Mesodermal cell (in vitro differentiated cells): ENCODE measurements at regions not wholly inside any gene's neighbourhood (a gene's known extent, or its start where the extent isn't known, plus 50 kb on each side); places are given as distances from the start of the nearest gene placed in this dataset.
"Not testable (repeated sequence)": the region's sequence is repeated elsewhere in the genome, so short reads cannot be mapped to it uniquely, and the experiment has no call there.

Experiments used
- H3K27ac ChIP-seq: 2 replicates; pipeline ENCODE4 v1.7.0; 2013; ENCODE audit warnings: mild to moderate bottlenecking, low read depth, low read length, moderate library complexity; ENCODE audit not compliant: severe bottlenecking
- H3K36me3 ChIP-seq: 2 replicates; pipeline ENCODE4 v1.7.1; 2013; ENCODE audit warnings: mild to moderate bottlenecking, low read length, moderate library complexity; ENCODE audit not compliant: control insufficient read depth, insufficient read depth
- H3K4me1 ChIP-seq: one replicate; pipeline ENCODE4 v1.7.1; 2013; ENCODE audit warnings: mild to moderate bottlenecking, low read length; ENCODE audit not compliant: insufficient read depth, control insufficient read depth, poor library complexity, severe bottlenecking
- H3K4me3 ChIP-seq: 2 replicates; pipeline ENCODE4 v1.7.0; 2013; ENCODE audit warnings: low read length, control low read depth, mild to moderate bottlenecking; ENCODE audit not compliant: insufficient read depth, poor library complexity, severe bottlenecking; ENCODE audit errors: extremely low read depth
- H3K9me3 ChIP-seq: 2 replicates; pipeline ENCODE4 v1.7.1; 2013; ENCODE audit warnings: mild to moderate bottlenecking, low read length, moderate library complexity; ENCODE audit not compliant: control insufficient read depth
- WGBS, 2 experiments: methylation state at CpG; one replicate each; pipeline ENCODE4 v1.1.5; 2013; ENCODE audit warnings: missing lambda C conversion rate in 2 of 2; ENCODE audit not compliant: insufficient coverage in 2 of 2; 5-methylcytosine and 5-hydroxymethylcytosine counted together

DNA sequence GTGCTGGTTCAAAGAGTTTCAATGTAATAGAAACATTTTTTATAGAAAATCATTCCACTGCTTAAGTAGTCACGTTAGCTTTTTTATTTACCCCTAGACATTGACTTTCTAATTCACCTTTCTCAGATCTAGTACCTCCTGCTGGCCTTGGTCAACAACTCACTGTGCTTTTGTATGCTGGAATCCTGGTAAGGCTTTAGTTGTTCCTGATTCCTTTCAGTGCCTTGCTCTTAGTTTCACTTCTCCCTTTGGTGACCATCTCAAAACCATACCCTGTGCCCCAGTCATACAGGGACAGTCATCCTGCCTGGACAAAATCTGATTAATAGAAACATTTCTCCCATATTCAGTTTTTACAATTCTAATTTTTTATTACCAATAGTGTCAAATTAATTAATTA, 130.2 kb downstream of the GPR37 start:
- Histone ChIP-seq H3K4me3 (no peak overlapping the region), H3K4me1 (no peaks in the 10 kb centered on the region), H3K9me3 (no peaks in the 10 kb centered on the region), H3K36me3 (no peaks in the 10 kb centered on the region), H3K27ac (no peak overlapping the region)
- no CpG with 5 or more reads among the region's 1 CpG for WGBS, 2 experiments

- WGBS, 2 experiments: 74 to 80% methylated on average over 4 to 6 of the region's 6 CpGs
- no peaks in the 10 kb centered on the region for H3K9me3 ChIP-seq
- no peak overlapping the region for H3K27ac ChIP-seq
- H3K36me3 ChIP-seq: no peaks in the 10 kb centered on the region
- no peaks in the 10 kb centered on the region for H3K4me1 ChIP-seq
- H3K4me3 ChIP-seq: no peak overlapping the region
These were observed 131.9 kb downstream of the GPR37 start for GRCh38 chr7:124633740-124634139.

DNA sequence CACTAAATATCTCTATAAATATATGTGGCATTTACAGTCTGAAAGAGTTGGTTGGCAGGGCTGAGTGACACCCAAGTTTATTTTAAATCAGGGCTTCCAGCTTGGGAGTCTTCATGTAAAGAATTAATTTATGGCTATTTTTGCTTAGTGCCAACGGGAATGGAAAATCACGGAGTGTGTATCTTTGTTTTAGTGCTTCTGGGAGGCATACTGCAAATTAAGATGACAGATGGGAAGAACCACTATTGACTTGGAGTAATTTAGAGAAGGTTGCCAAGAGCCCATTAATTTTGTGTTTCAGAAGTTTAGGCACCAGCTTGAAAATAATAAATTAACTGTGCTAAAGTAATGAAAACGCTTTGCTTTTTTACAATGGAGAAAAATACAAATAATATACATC, 135.2 kb downstream of the GPR37 start:
- Histone ChIP-seq H3K27ac (no peak overlapping the region), H3K4me3 (no peak overlapping the region), H3K9me3 (no peaks in the 10 kb centered on the region), H3K36me3 (no peaks in the 10 kb centered on the region), H3K4me1 (no peaks in the 10 kb centered on the region)
- WGBS, 2 experiments: 90 to 100% methylated on average over 1 to 2 of the region's 3 CpGs

DNA sequence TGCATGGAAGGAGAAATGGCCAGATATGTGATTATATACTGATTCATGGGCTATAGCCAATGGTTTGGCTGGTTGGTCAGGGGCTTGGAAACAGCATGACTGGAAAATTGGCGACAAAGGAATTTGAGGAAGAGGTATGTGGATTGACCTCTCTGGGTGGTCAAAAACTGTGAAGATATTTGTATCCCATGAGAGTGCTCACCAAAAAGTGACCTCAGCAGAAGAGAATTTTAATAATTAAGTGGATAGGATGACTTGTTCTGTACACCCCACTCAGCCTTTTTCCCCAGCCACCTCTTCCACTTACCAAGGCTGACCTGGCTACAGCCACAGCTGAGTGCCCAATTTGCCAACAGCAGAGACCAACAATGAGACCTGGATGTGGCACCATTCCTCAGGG, 146.7 kb downstream of the GPR37 start:
- no peaks in the 10 kb centered on the region for H3K9me3 ChIP-seq
- no peaks in the 10 kb centered on the region for H3K4me1 ChIP-seq
- H3K4me3 ChIP-seq: no peak overlapping the region
- WGBS, 2 experiments: 86% methylated on average over 1 of the region's 1 CpG; no CpG with 5 or more reads in 1 of the 2 experiments
- H3K27ac ChIP-seq: no peak overlapping the region
- no peaks in the 10 kb centered on the region for H3K36me3 ChIP-seq

DNA sequence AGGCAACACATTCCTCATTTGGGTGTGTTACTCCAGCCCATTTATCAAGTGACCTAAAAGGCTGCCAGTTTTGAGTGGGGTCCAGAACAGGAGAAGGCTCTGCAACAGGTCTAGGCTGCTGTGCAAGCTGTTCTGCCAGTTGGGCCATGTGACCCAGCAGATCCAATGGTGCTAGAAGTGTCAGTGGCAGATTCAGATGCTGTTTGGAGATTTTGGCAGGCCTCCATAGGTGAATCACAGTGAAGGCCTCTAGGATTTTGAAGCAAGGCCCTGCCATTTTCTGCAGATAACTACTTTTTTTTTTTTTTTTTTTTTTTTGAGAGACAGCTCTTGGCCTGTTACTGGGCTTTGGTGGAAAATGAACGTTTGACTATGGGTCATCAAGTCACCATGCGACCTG, 147.5 kb downstream of the GPR37 start:
- not testable (repeated sequence) for H3K36me3 ChIP-seq, H3K27ac ChIP-seq, H3K4me1 ChIP-seq, H3K9me3 ChIP-seq, H3K4me3 ChIP-seq
- 80 to 82% methylated on average over 1 to 2 of the region's 2 CpGs for WGBS, 2 experiments

DNA sequence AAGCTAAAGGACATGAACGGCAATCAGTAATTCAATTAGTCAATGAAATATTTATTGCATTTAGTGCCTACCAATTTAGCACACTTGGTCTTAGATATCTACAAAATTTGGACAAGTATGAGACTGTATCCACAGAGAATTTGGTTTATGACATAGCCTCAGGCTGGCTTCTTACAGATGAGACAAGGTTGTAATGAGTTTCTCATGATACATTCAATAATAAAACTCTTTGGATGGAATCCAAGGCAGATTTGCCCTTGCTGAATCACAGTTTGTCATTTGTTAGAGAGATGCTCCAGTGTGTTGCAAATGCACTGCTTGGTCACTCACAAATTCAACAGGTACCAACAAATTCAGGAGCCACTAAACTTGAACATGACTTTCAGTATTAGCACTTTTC, 162.5 kb downstream of the GPR37 start:
- H3K36me3 ChIP-seq: no peaks in the 10 kb centered on the region
- H3K4me1 ChIP-seq: no peaks in the 10 kb centered on the region
- no peak overlapping the region for H3K4me3 ChIP-seq
- no CpG with 5 or more reads among the region's 1 CpG for WGBS, 2 experiments
- H3K9me3 ChIP-seq: no peaks in the 10 kb centered on the region
- no peak overlapping the region for H3K27ac ChIP-seq

- H3K9me3 ChIP-seq: no peaks in the 10 kb centered on the region
- H3K27ac ChIP-seq: no peak overlapping the region
- no peaks in the 10 kb centered on the region for H3K4me1 ChIP-seq
- H3K4me3 ChIP-seq: no peak overlapping the region
- H3K36me3 ChIP-seq: no peaks in the 10 kb centered on the region
These were observed 168.1 kb downstream of the GPR37 start for GRCh38 chr7:124597509-124597908.

- H3K27ac ChIP-seq: no peak overlapping the region
- 100% methylated on average over 1 of the region's 1 CpG; no CpG with 5 or more reads in 1 of the 2 experiments for WGBS, 2 experiments
- no peaks in the 10 kb centered on the region for H3K4me1 ChIP-seq
- H3K36me3 ChIP-seq: no peaks in the 10 kb centered on the region
- no peak overlapping the region for H3K4me3 ChIP-seq
- no peaks in the 10 kb centered on the region for H3K9me3 ChIP-seq
These were observed 168.7 kb downstream of the GPR37 start for GRCh38 chr7:124596881-124597280.

DNA sequence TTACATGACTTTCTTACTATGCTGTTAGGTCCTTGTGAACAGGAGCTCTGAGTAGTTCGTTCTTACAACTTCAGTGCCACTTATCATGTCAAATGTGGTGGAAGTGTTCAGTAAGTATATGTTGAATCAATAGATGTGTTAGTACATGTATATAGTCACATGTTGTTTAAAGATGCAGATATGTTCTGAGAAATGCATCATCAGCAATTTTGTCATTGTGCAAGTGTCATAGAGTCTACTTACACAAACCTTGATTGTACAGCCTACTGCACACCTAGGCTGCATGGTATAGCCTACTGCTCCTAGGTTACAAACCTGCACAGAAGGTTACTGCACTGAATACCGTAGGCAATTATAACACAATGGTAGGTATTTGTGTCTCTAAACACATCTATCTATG, 174.8 kb downstream of the GPR37 start:
- H3K4me1 ChIP-seq: no peaks in the 10 kb centered on the region
- H3K4me3 ChIP-seq: no peak overlapping the region
- H3K9me3 ChIP-seq: no peaks in the 10 kb centered on the region
- H3K27ac ChIP-seq: no peak overlapping the region
- no CpG with 5 or more reads among the region's 2 CpGs for WGBS, 2 experiments
- no peaks in the 10 kb centered on the region for H3K36me3 ChIP-seq

DNA sequence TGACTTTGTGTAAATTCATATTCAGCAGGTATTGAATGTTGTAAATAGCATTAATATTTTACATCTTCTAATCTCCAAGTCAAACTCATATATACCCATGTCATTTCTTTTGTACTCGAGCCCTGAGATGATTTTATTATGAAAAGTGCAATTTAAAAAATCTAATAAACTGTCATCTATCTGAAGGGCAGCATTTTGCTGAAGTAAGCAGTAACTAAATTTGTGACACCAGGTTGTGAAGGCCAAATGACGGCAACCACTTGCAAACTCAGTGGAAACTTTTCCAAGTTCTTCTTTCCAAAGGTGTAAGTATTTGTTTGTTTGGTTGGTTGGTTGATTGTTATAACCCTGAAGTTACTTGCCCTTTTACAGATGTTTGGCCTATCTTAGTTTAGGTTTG, 188.3 kb downstream of the GPR37 start:
- H3K9me3 ChIP-seq: no peaks in the 10 kb centered on the region

GRCh38 chr7:124575176-124575575, 190.4 kb downstream of the GPR37 start:
- Histone ChIP-seq H3K4me1 (no peaks in the 10 kb centered on the region), H3K27ac (no peak overlapping the region), H3K4me3 (no peak overlapping the region), H3K9me3 (no peaks in the 10 kb centered on the region), H3K36me3 (no peaks in the 10 kb centered on the region)
- 92 to 100% methylated on average over 2 to 3 of the region's 3 CpGs for WGBS, 2 experiments

More for the DNA sequence above, 188.3 kb downstream of the GPR37 start:
- Histone ChIP-seq H3K4me3 (no peak overlapping the region), H3K4me1 (no peaks in the 10 kb centered on the region), H3K36me3 (no peaks in the 10 kb centered on the region), H3K27ac (no peak overlapping the region)
- WGBS, 2 experiments: 100% methylated on average over 1 of the region's 2 CpGs; no CpG with 5 or more reads in 1 of the 2 experiments

- H3K36me3 ChIP-seq: no peaks in the 10 kb centered on the region
- H3K9me3 ChIP-seq: no peaks in the 10 kb centered on the region
- H3K4me3 ChIP-seq: no peak overlapping the region
- no CpG with 5 or more reads among the region's 2 CpGs for WGBS, 2 experiments
- H3K27ac ChIP-seq: no peak overlapping the region
- H3K4me1 ChIP-seq: no peaks in the 10 kb centered on the region
These were observed 195.0 kb downstream of the GPR37 start for GRCh38 chr7:124570558-124570957.
